Activated CD8-positive, alpha-beta memory T cell treated with anti-CD3 and anti-CD28 coated beads, Interleukin-2, amount 10 ng/mL, durations not matched to agents 7 days and 5 days (primary cell): ENCODE measurements at regions not wholly inside any gene's neighbourhood (a gene's known extent, or its start where the extent isn't known, plus 50 kb on each side); places are given as distances from the start of the nearest gene placed in this dataset.
"Not testable (repeated sequence)": the region's sequence is repeated elsewhere in the genome, so short reads cannot be mapped to it uniquely, and the experiment has no call there.

ENCODE experiments used
- ATAC-seq: fragments of 150-1000 bp; cut with Tn5 transposase; one replicate; pipeline ENCODE4 v1.10.0; 2021; ENCODE audit warnings: moderate library complexity
- CTCF ChIA-PET: fragments of 350-600 bp; sonication (Branson Sonifier 250); formaldehyde crosslinking; loops from one replicate; lab custom pipeline; 2021; ENCODE audit warnings: antibody characterized with exemption; lab: Charles Lee
- DNase-seq: peaks from one replicate; pipeline ENCODE4 v3.0.0-alpha.2; 2020
- H3K27ac Mint-ChIP-seq: one replicate; pipeline ENCODE4 v1.8.0; 2021; ENCODE audit warnings: mild to moderate bottlenecking, mixed read lengths
- H3K27me3 Mint-ChIP-seq: one replicate; pipeline ENCODE4 v1.8.0; 2021; ENCODE audit warnings: mixed read lengths
- H3K36me3 Mint-ChIP-seq: one replicate; pipeline ENCODE4 v1.8.0; 2021; ENCODE audit warnings: mild to moderate bottlenecking, mixed read lengths
- H3K4me1 Mint-ChIP-seq: one replicate; pipeline ENCODE4 v1.8.0; 2021; ENCODE audit warnings: mixed read lengths
- H3K4me3 Mint-ChIP-seq: one replicate; pipeline ENCODE4 v1.8.0; 2021; ENCODE audit warnings: mild to moderate bottlenecking, moderate library complexity, mixed read lengths
- H3K9me3 Mint-ChIP-seq: one replicate; pipeline ENCODE4 v1.8.0; 2022; ENCODE audit warnings: low read depth, mixed read lengths

GRCh38 chr4:65265526-65265925 lies 404.8 kb downstream of the EPHA5 start:
- ATAC-seq (no peak), DNase-seq (no peak)
- Mint-ChIP-seq H3K4me3 (no peak overlapping the region), H3K36me3 (no peaks in the 10 kb centered on the region), H3K27me3 (no peaks in the 10 kb centered on the region), H3K27ac (no peak overlapping the region), H3K4me1 (no peaks in the 10 kb centered on the region), H3K9me3 (peaks cover 5% of the 10 kb centered on the region)
- CTCF ChIA-PET, result no interaction called here

- Mint-ChIP-seq H3K27ac (no peak overlapping the region), H3K36me3 (no peaks in the 10 kb centered on the region), H3K4me1 (no peaks in the 10 kb centered on the region), H3K4me3 (no peak overlapping the region), H3K9me3 (no peaks in the 10 kb centered on the region), H3K27me3 (no peaks in the 10 kb centered on the region)
- CTCF ChIA-PET, result no interaction called here
- DNase-seq (no peak), ATAC-seq (no peak)
Observed at GRCh38 chr4:65259296-65259695, 411.0 kb downstream of the EPHA5 start.

GRCh38 chr4:65250916-65251315 lies 419.4 kb downstream of the EPHA5 start:
- Mint-ChIP-seq H3K4me1 (no peaks in the 10 kb centered on the region), H3K9me3 (peaks cover 2% of the 10 kb centered on the region), H3K4me3 (no peak overlapping the region), H3K27me3 (no peaks in the 10 kb centered on the region), H3K36me3 (no peaks in the 10 kb centered on the region), H3K27ac (no peak overlapping the region)
- CTCF ChIA-PET, result no interaction called here
- no peak for DNase-seq
- ATAC-seq, result no peak

- CTCF ChIA-PET, result no interaction called here
Observed at GRCh38 chr4:65249111-65249510, 421.2 kb downstream of the EPHA5 start.

GRCh38 chr4:65242156-65242846 lies 428.0 kb downstream of the EPHA5 start:
- H3K27me3 Mint-ChIP-seq, result no peaks in the 10 kb centered on the region
- H3K4me1 Mint-ChIP-seq, result no peaks in the 10 kb centered on the region
- DNase-seq (no peak), ATAC-seq (no peak)
- CTCF ChIA-PET, result no interaction called here
- H3K27ac Mint-ChIP-seq, result no peak overlapping the region
- H3K9me3 Mint-ChIP-seq, result peaks cover 10% of the 10 kb centered on the region
- no peak overlapping the region for H3K4me3 Mint-ChIP-seq
- no peaks in the 10 kb centered on the region for H3K36me3 Mint-ChIP-seq

More at GRCh38 chr4:65249111-65249510, 421.2 kb downstream of the EPHA5 start:
- Mint-ChIP-seq H3K4me1 (no peaks in the 10 kb centered on the region), H3K9me3 (peaks cover 2% of the 10 kb centered on the region), H3K36me3 (no peaks in the 10 kb centered on the region), H3K27ac (no peak overlapping the region), H3K27me3 (no peaks in the 10 kb centered on the region), H3K4me3 (no peak overlapping the region)
- ATAC-seq (no peak), DNase-seq (no peak)

GRCh38 chr4:65241257-65241997 lies 428.9 kb downstream of the EPHA5 start:
- H3K4me3 Mint-ChIP-seq, result no peak overlapping the region
- H3K27me3 Mint-ChIP-seq, result no peaks in the 10 kb centered on the region
- H3K36me3 Mint-ChIP-seq, result no peaks in the 10 kb centered on the region
- CTCF ChIA-PET, result no interaction called here
- H3K4me1 Mint-ChIP-seq, result no peaks in the 10 kb centered on the region
- peaks cover 12% of the 10 kb centered on the region for H3K9me3 Mint-ChIP-seq
- no peak overlapping the region for H3K27ac Mint-ChIP-seq
- DNase-seq, result no peak
- ATAC-seq, result no peak

- H3K9me3 Mint-ChIP-seq, result peaks cover 4% of the 10 kb centered on the region
- no peak overlapping the region for H3K4me3 Mint-ChIP-seq
- H3K36me3 Mint-ChIP-seq, result no peaks in the 10 kb centered on the region
- ATAC-seq (no peak), DNase-seq (no peak)
- CTCF ChIA-PET, result no interaction called here
- no peaks in the 10 kb centered on the region for H3K27me3 Mint-ChIP-seq
- no peak overlapping the region for H3K27ac Mint-ChIP-seq
- no peaks in the 10 kb centered on the region for H3K4me1 Mint-ChIP-seq
Observed at GRCh38 chr4:65234061-65234460, 436.2 kb downstream of the EPHA5 start.

GRCh38 chr4:65227628-65228027 lies 442.7 kb downstream of the EPHA5 start:
- DNase-seq (no peak), ATAC-seq (no peak)
- CTCF ChIA-PET, result no interaction called here
- Mint-ChIP-seq H3K27ac (no peak overlapping the region), H3K4me3 (no peak overlapping the region), H3K27me3 (no peaks in the 10 kb centered on the region), H3K36me3 (no peaks in the 10 kb centered on the region), H3K4me1 (no peaks in the 10 kb centered on the region), H3K9me3 (no peaks in the 10 kb centered on the region)

- H3K9me3 Mint-ChIP-seq, result peaks cover 8% of the 10 kb centered on the region
- DNase-seq, result no peak
- no peak overlapping the region for H3K4me3 Mint-ChIP-seq
- H3K27me3 Mint-ChIP-seq, result no peaks in the 10 kb centered on the region
- H3K27ac Mint-ChIP-seq, result no peak overlapping the region
- no peaks in the 10 kb centered on the region for H3K36me3 Mint-ChIP-seq
- ATAC-seq, result no peak
- H3K4me1 Mint-ChIP-seq, result no peaks in the 10 kb centered on the region
- CTCF ChIA-PET, result no interaction called here
Observed at GRCh38 chr4:65223601-65224000, 446.7 kb downstream of the EPHA5 start.

- H3K4me1 Mint-ChIP-seq, H3K36me3 Mint-ChIP-seq, CTCF ChIA-PET, H3K27ac Mint-ChIP-seq, H3K4me3 Mint-ChIP-seq, H3K9me3 Mint-ChIP-seq, H3K27me3 Mint-ChIP-seq, ATAC-seq, DNase-seq: not testable (repeated sequence)
Observed at GRCh38 chr4:65223074-65223473, 447.2 kb downstream of the EPHA5 start.

- Mint-ChIP-seq H3K27me3 (no peaks in the 10 kb centered on the region), H3K9me3 (peaks cover 11% of the 10 kb centered on the region), H3K27ac (no peak overlapping the region), H3K36me3 (no peaks in the 10 kb centered on the region), H3K4me1 (no peaks in the 10 kb centered on the region), H3K4me3 (no peak overlapping the region)
- ATAC-seq (no peak), DNase-seq (no peak)
- CTCF ChIA-PET, result no interaction called here
Observed at GRCh38 chr4:65217179-65217578, 453.1 kb downstream of the EPHA5 start.

GRCh38 chr4:65202853-65203236 lies 467.4 kb downstream of the EPHA5 start:
- no peaks in the 10 kb centered on the region for H3K4me1 Mint-ChIP-seq
- no peaks in the 10 kb centered on the region for H3K36me3 Mint-ChIP-seq
- no peaks in the 10 kb centered on the region for H3K27me3 Mint-ChIP-seq
- no peak overlapping the region for H3K4me3 Mint-ChIP-seq
- no peak overlapping the region for H3K27ac Mint-ChIP-seq
- peaks cover 6% of the 10 kb centered on the region for H3K9me3 Mint-ChIP-seq
- CTCF ChIA-PET, result no interaction called here
- ATAC-seq, result no peak
- DNase-seq, result no peak

- DNase-seq (no peak), ATAC-seq (no peak)
- no peaks in the 10 kb centered on the region for H3K36me3 Mint-ChIP-seq
- CTCF ChIA-PET, result no interaction called here
- H3K4me1 Mint-ChIP-seq, result no peaks in the 10 kb centered on the region
- no peak overlapping the region for H3K4me3 Mint-ChIP-seq
- H3K27ac Mint-ChIP-seq, result no peak overlapping the region
- peaks cover 6% of the 10 kb centered on the region for H3K9me3 Mint-ChIP-seq
- no peaks in the 10 kb centered on the region for H3K27me3 Mint-ChIP-seq
Observed at GRCh38 chr4:65202165-65202852, 468.0 kb downstream of the EPHA5 start.

- no peaks in the 10 kb centered on the region for H3K27me3 Mint-ChIP-seq
- no peaks in the 10 kb centered on the region for H3K9me3 Mint-ChIP-seq
- H3K4me1 Mint-ChIP-seq, result no peaks in the 10 kb centered on the region
- CTCF ChIA-PET, result no interaction called here
- ATAC-seq (no peak), DNase-seq (no peak)
- H3K36me3 Mint-ChIP-seq, result no peaks in the 10 kb centered on the region
- H3K27ac Mint-ChIP-seq, result no peak overlapping the region
- no peak overlapping the region for H3K4me3 Mint-ChIP-seq
Observed at GRCh38 chr4:65195666-65196065, 474.6 kb downstream of the EPHA5 start.
